ENCODE measurements at regions not wholly inside any gene's neighbourhood (a gene's known extent, or its start where the extent isn't known, plus 50 kb on each side); places are given as distances from the start of the nearest gene placed in this dataset.

GRCh38 chr21:15148437-15148836 lies 83.6 kb upstream of the NRIP1 start:
- CTCF ChIA-PET: interaction anchor here (0.7 to 1.5 kb wide), 3 partner anchors 9 to 50 kb away, joined by 3 to 4 read pairs (median 3); no protein-coding TSS in a partner anchor
- no peak for DNase-seq
- POLR2A ChIA-PET: no interaction called here
- Histone ChIP-seq H3K27ac (ENCODE audit: insufficient read depth in 1 of 2, low read depth in 1 of 2, low read length in 2 of 2, poor library complexity in 1 of 2, severe bottlenecking in 2 of 2) (no peak overlapping the region), H3K27me3 (replicated peaks in 2 of 5; ENCODE audit: control insufficient read depth in 4 of 5, insufficient read depth in 5 of 5, low read length in 4 of 5) (no peaks in the 10 kb centered on the region), H3K9me3 (ENCODE audit: control extremely low read depth in 1 of 5, control insufficient read depth in 4 of 5, insufficient read depth in 2 of 5, low read depth in 1 of 5, low read length in 4 of 5) (peaks cover 0 to 2% (median 0%) of the 10 kb centered on the region in 5 experiments), H3K4me3 (ENCODE audit: control insufficient read depth in 1 of 7, extremely low read depth in 1 of 7, insufficient read depth in 4 of 7, low read depth in 2 of 7, low read length in 6 of 7) (no peak overlapping the region), H3K36me3 (ENCODE audit: control insufficient read depth in 4 of 4, insufficient read depth in 4 of 4, low read length in 3 of 4) (no peaks in the 10 kb centered on the region), H3K4me1 (ENCODE audit: control extremely low read depth in 1 of 4, control insufficient read depth in 4 of 4, insufficient read depth in 4 of 4, low read length in 3 of 4) (peaks cover 0 to 3% (median 1%) of the 10 kb centered on the region in 4 experiments)
- 100% methylated on average over 2 of the region's 2 CpGs for WGBS (ENCODE audit: insufficient coverage)

- no peaks in the 10 kb centered on the region for H3K36me3 ChIP-seq (ENCODE audit: control insufficient read depth in 4 of 4, insufficient read depth in 4 of 4, low read length in 3 of 4)
- H3K9me3 ChIP-seq (ENCODE audit: control extremely low read depth in 1 of 5, control insufficient read depth in 4 of 5, insufficient read depth in 2 of 5, low read depth in 1 of 5, low read length in 4 of 5): peaks cover 0 to 2% (median 0%) of the 10 kb centered on the region in 5 experiments
- POLR2A ChIA-PET: interaction anchor here (0.6 kb wide), 1 partner anchor 79 kb away, joined by 10 read pairs; no protein-coding TSS in a partner anchor
- peaks cover 0 to 3% (median 1%) of the 10 kb centered on the region in 4 experiments for H3K4me1 ChIP-seq (ENCODE audit: control extremely low read depth in 1 of 4, control insufficient read depth in 4 of 4, insufficient read depth in 4 of 4, low read length in 3 of 4)
- H3K4me3 ChIP-seq (ENCODE audit: control insufficient read depth in 1 of 7, extremely low read depth in 1 of 7, insufficient read depth in 4 of 7, low read depth in 2 of 7, low read length in 6 of 7): no peak overlapping the region
- no peak for DNase-seq
- no peaks in the 10 kb centered on the region for H3K27me3 ChIP-seq (replicated peaks in 2 of 5; ENCODE audit: control insufficient read depth in 4 of 5, insufficient read depth in 5 of 5, low read length in 4 of 5)
- H3K27ac ChIP-seq (ENCODE audit: insufficient read depth in 1 of 2, low read depth in 1 of 2, low read length in 2 of 2, poor library complexity in 1 of 2, severe bottlenecking in 2 of 2): no peak overlapping the region
- 100% methylated on average over 1 of the region's 3 CpGs for WGBS (ENCODE audit: insufficient coverage)
- CTCF ChIA-PET: interaction anchor here (0.9 to 1.5 kb wide), 2 partner anchors 14 to 49 kb away, joined by 3 to 4 read pairs; no protein-coding TSS in a partner anchor
Observed at GRCh38 chr21:15149600-15150224, 84.9 kb upstream of the NRIP1 start.

- Histone ChIP-seq H3K4me3 (ENCODE audit: control insufficient read depth in 1 of 7, extremely low read depth in 1 of 7, insufficient read depth in 4 of 7, low read depth in 2 of 7, low read length in 6 of 7) (no peak overlapping the region), H3K27me3 (replicated peaks in 2 of 5; ENCODE audit: control insufficient read depth in 4 of 5, insufficient read depth in 5 of 5, low read length in 4 of 5) (no peaks in the 10 kb centered on the region), H3K9me3 (ENCODE audit: control extremely low read depth in 1 of 5, control insufficient read depth in 4 of 5, insufficient read depth in 2 of 5, low read depth in 1 of 5, low read length in 4 of 5) (peaks cover 0 to 9% (median 2%) of the 10 kb centered on the region in 5 experiments), H3K36me3 (ENCODE audit: control insufficient read depth in 4 of 4, insufficient read depth in 4 of 4, low read length in 3 of 4) (no peaks in the 10 kb centered on the region), H3K4me1 (ENCODE audit: control extremely low read depth in 1 of 4, control insufficient read depth in 4 of 4, insufficient read depth in 4 of 4, low read length in 3 of 4) (peaks cover 0 to 3% (median 1%) of the 10 kb centered on the region in 4 experiments), H3K27ac (ENCODE audit: insufficient read depth in 1 of 2, low read depth in 1 of 2, low read length in 2 of 2, poor library complexity in 1 of 2, severe bottlenecking in 2 of 2) (no peak overlapping the region)
- ChIA-PET POLR2A (interaction anchor here (0.9 kb wide), 1 partner anchor 87 kb away, joined by 3 read pairs; the partner anchor contains the start of gene NRIP1), CTCF (interaction anchor here (2.5 kb wide), 1 partner anchor 17 kb away, joined by 8 read pairs; no protein-coding TSS in a partner anchor)
- WGBS (ENCODE audit: insufficient coverage): 100% methylated on average over 2 of the region's 4 CpGs
- DNase-seq: no peak
Observed at GRCh38 chr21:15151385-15152103, 86.7 kb upstream of the NRIP1 start.

- no peak overlapping the region for H3K27ac ChIP-seq (ENCODE audit: insufficient read depth in 1 of 2, low read depth in 1 of 2, low read length in 2 of 2, poor library complexity in 1 of 2, severe bottlenecking in 2 of 2)
- ChIA-PET POLR2A (no interaction called here), CTCF (interaction anchor here (1.1 to 2.5 kb wide), 2 partner anchors 10 to 16 kb away, joined by 3 to 8 read pairs; no protein-coding TSS in a partner anchor)
- H3K36me3 ChIP-seq (ENCODE audit: control insufficient read depth in 4 of 4, insufficient read depth in 4 of 4, low read length in 3 of 4): no peaks in the 10 kb centered on the region
- peaks cover 0 to 3% (median 1%) of the 10 kb centered on the region in 4 experiments for H3K4me1 ChIP-seq (ENCODE audit: control extremely low read depth in 1 of 4, control insufficient read depth in 4 of 4, insufficient read depth in 4 of 4, low read length in 3 of 4)
- no peak overlapping the region for H3K4me3 ChIP-seq (ENCODE audit: control insufficient read depth in 1 of 7, extremely low read depth in 1 of 7, insufficient read depth in 4 of 7, low read depth in 2 of 7, low read length in 6 of 7)
- 11% methylated on average over 3 of the region's 3 CpGs for WGBS (ENCODE audit: insufficient coverage)
- no peak for DNase-seq
- H3K9me3 ChIP-seq (ENCODE audit: control extremely low read depth in 1 of 5, control insufficient read depth in 4 of 5, insufficient read depth in 2 of 5, low read depth in 1 of 5, low read length in 4 of 5): peaks cover 0 to 19% (median 6%) of the 10 kb centered on the region in 5 experiments
- no peaks in the 10 kb centered on the region for H3K27me3 ChIP-seq (replicated peaks in 2 of 5; ENCODE audit: control insufficient read depth in 4 of 5, insufficient read depth in 5 of 5, low read length in 4 of 5)
Observed at GRCh38 chr21:15152591-15152990, 87.8 kb upstream of the NRIP1 start.

GRCh38 chr21:15159382-15160020 lies 94.7 kb upstream of the NRIP1 start:
- ChIA-PET POLR2A (no interaction called here), CTCF (interaction anchor here (2.1 kb wide), 1 partner anchor 24 kb away, joined by 5 read pairs; no protein-coding TSS in a partner anchor)
- Histone ChIP-seq H3K36me3 (ENCODE audit: control insufficient read depth in 4 of 4, insufficient read depth in 4 of 4, low read length in 3 of 4) (no peaks in the 10 kb centered on the region), H3K4me1 (ENCODE audit: control extremely low read depth in 1 of 4, control insufficient read depth in 4 of 4, insufficient read depth in 4 of 4, low read length in 3 of 4) (peaks cover 0 to 12% (median 0%) of the 10 kb centered on the region in 4 experiments), H3K27me3 (replicated peaks in 2 of 5; ENCODE audit: control insufficient read depth in 4 of 5, insufficient read depth in 5 of 5, low read length in 4 of 5) (no peaks in the 10 kb centered on the region), H3K27ac (ENCODE audit: insufficient read depth in 1 of 2, low read depth in 1 of 2, low read length in 2 of 2, poor library complexity in 1 of 2, severe bottlenecking in 2 of 2) (no peak overlapping the region), H3K4me3 (ENCODE audit: control insufficient read depth in 1 of 7, extremely low read depth in 1 of 7, insufficient read depth in 4 of 7, low read depth in 2 of 7, low read length in 6 of 7) (no peak overlapping the region), H3K9me3 (ENCODE audit: control extremely low read depth in 1 of 5, control insufficient read depth in 4 of 5, insufficient read depth in 2 of 5, low read depth in 1 of 5, low read length in 4 of 5) (peaks cover 0 to 22% (median 8%) of the 10 kb centered on the region in 5 experiments)
- DNase-seq: peak; percentile 42 to 88 (median 73)
- 0% methylated on average over 1 of the region's 2 CpGs for WGBS (ENCODE audit: insufficient coverage)

GRCh38 chr21:15160136-15160535 lies 95.3 kb upstream of the NRIP1 start:
- Histone ChIP-seq H3K4me1 (ENCODE audit: control extremely low read depth in 1 of 4, control insufficient read depth in 4 of 4, insufficient read depth in 4 of 4, low read length in 3 of 4) (peaks cover 0 to 13% (median 0%) of the 10 kb centered on the region in 4 experiments), H3K9me3 (ENCODE audit: control extremely low read depth in 1 of 5, control insufficient read depth in 4 of 5, insufficient read depth in 2 of 5, low read depth in 1 of 5, low read length in 4 of 5) (peaks cover 0 to 22% (median 8%) of the 10 kb centered on the region in 5 experiments), H3K27me3 (replicated peaks in 2 of 5; ENCODE audit: control insufficient read depth in 4 of 5, insufficient read depth in 5 of 5, low read length in 4 of 5) (no peaks in the 10 kb centered on the region), H3K36me3 (ENCODE audit: control insufficient read depth in 4 of 4, insufficient read depth in 4 of 4, low read length in 3 of 4) (no peaks in the 10 kb centered on the region), H3K4me3 (ENCODE audit: control insufficient read depth in 1 of 7, extremely low read depth in 1 of 7, insufficient read depth in 4 of 7, low read depth in 2 of 7, low read length in 6 of 7) (no peak overlapping the region), H3K27ac (ENCODE audit: insufficient read depth in 1 of 2, low read depth in 1 of 2, low read length in 2 of 2, poor library complexity in 1 of 2, severe bottlenecking in 2 of 2) (no peak overlapping the region)
- no peak for DNase-seq
- ChIA-PET POLR2A (no interaction called here), CTCF (no interaction called here)
- WGBS (ENCODE audit: insufficient coverage): 100% methylated on average over 1 of the region's 1 CpG
